Heart right ventricle (tissue), 16 donors: ENCODE measurements at regions not wholly inside any gene's neighbourhood (a gene's known extent, or its start where the extent isn't known, plus 50 kb on each side); places are given as distances from the start of the nearest gene placed in this dataset.
"Not testable (repeated sequence)": the region's sequence is repeated elsewhere in the genome, so short reads cannot be mapped to it uniquely, and the experiment has no call there.

Experiments used
- ATAC-seq, 8 donors: fragments of 200-7000 bp; cut with Tn5 transposase; one replicate each; pipeline ENCODE4 v1.9.1; 2020; ENCODE audit warnings: mild to moderate bottlenecking in 8 of 8, moderate library complexity in 8 of 8, moderate number of reproducible peaks in 1 of 8
- DNase-seq, 2 donors: peaks; one replicate each; pipeline ENCODE4 v3.0.0-alpha.2; 2020
- H3K27ac ChIP-seq, 10 donors: fragments of 200-600 bp; sonication (generic) in 2 of 10; one replicate each; pipeline versions ENCODE4 v1.5.0 to v1.8.0; 2020 to 2022; ENCODE audit warnings: mild to moderate bottlenecking in 3 of 10
- H3K27me3 ChIP-seq, 7 donors: fragments of 200-600 bp; one replicate each; pipeline ENCODE4 v1.8.0; 2021 to 2022; ENCODE audit warnings: mild to moderate bottlenecking in 2 of 7
- H3K36me3 ChIP-seq, 9 donors: fragments of 200-600 bp; sonication (generic) in 1 of 9; one replicate each; pipeline versions ENCODE4 v1.5.0 to v1.8.0; 2020 to 2022; ENCODE audit warnings: mild to moderate bottlenecking in 2 of 9
- H3K4me1 ChIP-seq, 9 donors: fragments of 200-600 bp; sonication (generic) in 1 of 9; one replicate each; pipeline versions ENCODE4 v1.5.0 to v1.8.0; 2020 to 2022; ENCODE audit warnings: mild to moderate bottlenecking in 4 of 9
- H3K4me3 ChIP-seq, 10 donors: fragments of 200-600 bp; sonication (generic) in 2 of 10; one replicate each; pipeline versions ENCODE4 v1.5.0 to v1.8.0; 2020 to 2022; ENCODE audit warnings: mild to moderate bottlenecking in 7 of 10, moderate library complexity in 2 of 10
- H3K9me3 ChIP-seq, 11 donors: fragments of 200-600 bp in 10 of 11; sonication (generic) in 2 of 11; one replicate each; pipeline versions ENCODE4 v1.5.0 to v1.8.0; 2013 to 2022; ENCODE audit warnings: mild to moderate bottlenecking in 2 of 11, control low read depth in 1 of 11, moderate library complexity in 1 of 11
- WGBS, 2 donors: extraction: QIAGEN DNeasy Blood & Tissue Kit; methylation state at CpG; one replicate each; pipeline ENCODE4 v1.1.7; 2013; ENCODE audit warnings: inconsistent platforms in 1 of 2; 5-methylcytosine and 5-hydroxymethylcytosine counted together
- intact Hi-C, 10 donors: fragments of 100-400 bp; cut with DNase I; formaldehyde crosslinking; loops; one replicate each; pipeline versions ENCODE4 v1.11.1 to v1.14.2; 2022
- TF ChIP-seq, protein P1 (sequence below), 9 donors: fragments of 200-600 bp; sonication (generic) in 2 of 9; IDR thresholded peaks; one replicate each; pipeline versions ENCODE4 v1.5.0 to v1.8.0; 2021 to 2022; ENCODE audit warnings: antibody characterized with exemption in 9 of 9, mild to moderate bottlenecking in 5 of 9, moderate library complexity in 1 of 9
- donor health status: Arrhythmogenic right ventricular cardiomyopathy.
- donor health status: ischemic (EF 13 %, LVEDD 7.1; RV severe dilation, severe dysfunction).
- donor health status: healthy with polysubstance abuse.
- donor health status: DM: no; HTN: yes; CAD: no.
- donor health status: DM: no; HTN: no; CAD: no.
- donor health status: ischemic (EF 25% LVEDD 6.9; RV normal size, moderate dysfunction).
- donor health status: ischemic (EF 25% LVEDD 5.7; RV mildly dilated, moderate dysfunction).
- donor health status: healthy.
- donor health status: DM: yes; HTN: yes; CAD: no.
- donor health status: Ischemic cardiomyopathy.
- donor health status: ischemic (EF 35%, LVEDD 5.7; RV mildly dilated, moderate dysfunction).
- donor health status: nonischemic (EF 11% LVEDD 7.7; RV severe dilation, severe dysfunction).
- donor health status: DM: yes; HTN: yes; CAD: no.
- donor health status: PGD.
- donor health status: ischemic (EF 29% LVEDD 5.4; RV normal size, mild dysfunction).
- donor health status: nonischemic (EF 23%, LVEDD 6.1; RV moderate dilation, normal function).

GRCh38 chr10:20593649-20594048 is 303.5 kb downstream of the NEBL start:
- Histone ChIP-seq H3K27ac (no peak overlapping the region), H3K9me3 (no peaks in the 10 kb centered on the region), H3K4me3 (no peak overlapping the region)

DNA sequence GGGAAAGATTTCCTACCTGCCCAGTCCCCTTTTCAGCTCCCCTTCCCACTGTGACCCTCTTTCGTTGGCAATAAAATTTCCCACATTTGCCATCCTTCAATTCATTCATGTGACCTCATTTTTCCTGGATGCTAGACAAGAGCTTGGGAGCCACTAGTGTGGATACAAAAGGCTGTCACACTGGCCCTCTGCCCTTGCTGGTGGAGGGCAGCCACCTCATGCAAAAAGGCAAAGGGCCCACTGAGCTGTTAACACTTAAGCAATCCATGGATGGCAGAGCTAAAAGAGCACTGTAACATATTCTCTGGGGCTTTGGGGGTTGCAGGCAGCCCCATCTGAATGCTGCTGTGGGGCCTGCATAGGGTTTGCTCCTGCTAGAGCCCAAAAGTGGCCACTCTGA is 315.1 kb downstream of the NEBL start:
- H3K9me3 ChIP-seq = peaks cover 0 to 47% (median 13%) of the 10 kb centered on the region in 11 donors
- WGBS, 2 donors = 86 to 96% methylated on average over 1 of the region's 1 CpG
- no peak for DNase-seq
- no peak overlapping the region for H3K27ac ChIP-seq
- TF ChIP-seq, protein P1, sequence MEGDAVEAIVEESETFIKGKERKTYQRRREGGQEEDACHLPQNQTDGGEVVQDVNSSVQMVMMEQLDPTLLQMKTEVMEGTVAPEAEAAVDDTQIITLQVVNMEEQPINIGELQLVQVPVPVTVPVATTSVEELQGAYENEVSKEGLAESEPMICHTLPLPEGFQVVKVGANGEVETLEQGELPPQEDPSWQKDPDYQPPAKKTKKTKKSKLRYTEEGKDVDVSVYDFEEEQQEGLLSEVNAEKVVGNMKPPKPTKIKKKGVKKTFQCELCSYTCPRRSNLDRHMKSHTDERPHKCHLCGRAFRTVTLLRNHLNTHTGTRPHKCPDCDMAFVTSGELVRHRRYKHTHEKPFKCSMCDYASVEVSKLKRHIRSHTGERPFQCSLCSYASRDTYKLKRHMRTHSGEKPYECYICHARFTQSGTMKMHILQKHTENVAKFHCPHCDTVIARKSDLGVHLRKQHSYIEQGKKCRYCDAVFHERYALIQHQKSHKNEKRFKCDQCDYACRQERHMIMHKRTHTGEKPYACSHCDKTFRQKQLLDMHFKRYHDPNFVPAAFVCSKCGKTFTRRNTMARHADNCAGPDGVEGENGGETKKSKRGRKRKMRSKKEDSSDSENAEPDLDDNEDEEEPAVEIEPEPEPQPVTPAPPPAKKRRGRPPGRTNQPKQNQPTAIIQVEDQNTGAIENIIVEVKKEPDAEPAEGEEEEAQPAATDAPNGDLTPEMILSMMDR (IDR thresholded peaks at IDR 0.05) = no peak
- no peak for ATAC-seq
- H3K4me1 ChIP-seq = no peaks in the 10 kb centered on the region
- H3K4me3 ChIP-seq = no peak overlapping the region
- no peaks in the 10 kb centered on the region for H3K36me3 ChIP-seq
- H3K27me3 ChIP-seq = no peaks in the 10 kb centered on the region
- intact Hi-C loops = no loop called here

More at GRCh38 chr10:20593649-20594048, 303.5 kb downstream of the NEBL start:
- H3K27me3 ChIP-seq = no peaks in the 10 kb centered on the region
- ATAC-seq (no peak), DNase-seq (no peak)
- TF ChIP-seq, protein P1 (IDR thresholded peaks at IDR 0.05) = no peak
- intact Hi-C loops = no loop called here
- H3K36me3 ChIP-seq = no peaks in the 10 kb centered on the region
- H3K4me1 ChIP-seq = peaks cover 0 to 24% (median 13%) of the 10 kb centered on the region in 9 donors
- 82 to 83% methylated on average over 3 of the region's 3 CpGs for WGBS, 2 donors

- intact Hi-C loops = no loop called here
- DNase-seq = no peak
- Histone ChIP-seq H3K36me3 (no peaks in the 10 kb centered on the region), H3K4me1 (peaks cover 0 to 5% (median 0%) of the 10 kb centered on the region in 9 donors), H3K27me3 (no peaks in the 10 kb centered on the region), H3K9me3 (no peaks in the 10 kb centered on the region), H3K27ac (no peak overlapping the region), H3K4me3 (no peak overlapping the region)
- ATAC-seq = no peak
- TF ChIP-seq, protein P1 (IDR thresholded peaks at IDR 0.05) = no peak
- WGBS, 2 donors = 82 to 91% methylated on average over 2 of the region's 2 CpGs
Observed at GRCh38 chr10:20573924-20574323, 323.2 kb downstream of the NEBL start.

GRCh38 chr10:20555990-20556389 is 341.1 kb downstream of the NEBL start:
- intact Hi-C loops, H3K36me3 ChIP-seq, H3K27ac ChIP-seq, ATAC-seq, H3K4me1 ChIP-seq, H3K27me3 ChIP-seq, DNase-seq, H3K4me3 ChIP-seq: not testable (repeated sequence)
- 80 to 83% methylated on average over 7 of the region's 7 CpGs for WGBS, 2 donors
- peaks cover 0 to 24% (median 0%) of the 10 kb centered on the region in 11 donors for H3K9me3 ChIP-seq

DNA sequence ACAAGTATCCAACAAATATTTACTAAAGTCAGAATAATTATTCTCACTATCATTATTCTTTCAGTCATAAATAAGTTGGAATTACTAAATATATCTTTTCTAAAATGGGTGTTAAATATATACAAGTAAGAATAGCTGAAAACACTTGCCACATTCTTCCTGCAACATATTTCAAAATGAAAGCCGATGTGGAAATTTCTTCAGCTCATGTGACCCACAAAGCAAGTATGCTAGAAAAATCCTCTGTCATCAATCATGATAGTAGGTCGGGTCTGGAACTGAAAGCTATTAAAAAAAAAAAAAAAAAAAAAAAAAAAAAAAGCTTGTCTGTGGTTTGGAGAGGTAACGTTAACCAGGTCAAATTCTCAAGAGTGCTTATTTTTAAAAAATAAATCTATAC is 344.7 kb downstream of the NEBL start:
- DNase-seq (no peak), ATAC-seq (no peak)
- Histone ChIP-seq H3K9me3 (peaks cover 0 to 11% (median 0%) of the 10 kb centered on the region in 11 donors), H3K27me3 (no peaks in the 10 kb centered on the region), H3K36me3 (no peaks in the 10 kb centered on the region), H3K4me3 (no peak overlapping the region), H3K27ac (no peak overlapping the region), H3K4me1 (no peaks in the 10 kb centered on the region)
- intact Hi-C loops = no loop called here
- TF ChIP-seq, protein P1 (IDR thresholded peaks at IDR 0.05) = no peak
- WGBS, 2 donors = 66 to 67% methylated on average over 3 of the region's 3 CpGs
